ENCODE measurements at regions not wholly inside any gene's neighbourhood (a gene's known extent, or its start where the extent isn't known, plus 50 kb on each side); places are given as distances from the start of the nearest gene placed in this dataset.

DNA sequence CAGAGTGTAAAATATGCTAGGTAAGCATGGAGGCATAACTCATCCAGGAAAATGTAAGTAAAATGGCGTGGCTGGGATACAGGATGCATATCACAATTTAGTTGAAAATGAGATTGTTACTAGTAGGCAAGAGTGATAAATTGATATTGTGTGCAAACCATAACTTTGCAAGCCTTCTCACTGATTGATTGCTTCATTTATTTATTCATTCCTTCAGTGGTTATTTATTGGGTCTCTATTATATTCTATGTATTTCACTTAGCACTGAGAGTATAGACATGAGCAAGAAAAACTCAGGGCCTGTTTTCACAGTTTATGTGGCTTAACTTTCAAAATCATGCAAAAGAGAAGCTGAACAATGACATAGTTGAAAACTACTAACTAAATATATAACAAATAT is 241.0 kb upstream of the EYS start:
- no peak overlapping the region for H3K27ac ChIP-seq (ENCODE audit: low read length)
- H3K36me3 ChIP-seq (replicated peaks; ENCODE audit: low read depth, low read length): no peaks in the 10 kb centered on the region
- H2AFZ ChIP-seq (ENCODE audit: low read depth, low read length): no peak overlapping the region
- no peaks in the 10 kb centered on the region for H3K9me3 ChIP-seq (ENCODE audit: insufficient read depth, low read length)
- H3K4me3 ChIP-seq (ENCODE audit: low read length): no peak overlapping the region
- no peak for TF ChIP-seq CTCF (IDR thresholded peaks at IDR 0.05; ENCODE audit: low read depth, low read length)
- no peak for TF ChIP-seq EZH2phosphoT487 (IDR thresholded peaks at IDR 0.05; ENCODE audit: low read depth)
- no peak overlapping the region for H3K4me2 ChIP-seq (ENCODE audit: low read length)
- H4K20me1 ChIP-seq (ENCODE audit: insufficient read depth, low read length): no peaks in the 10 kb centered on the region
- H3K4me1 ChIP-seq (ENCODE audit: low read length): no peaks in the 10 kb centered on the region
- H3K27me3 ChIP-seq (ENCODE audit: low read depth, low read length): no peaks in the 10 kb centered on the region
- H3K9ac ChIP-seq (ENCODE audit: low read length): no peak overlapping the region
- H3K79me2 ChIP-seq (ENCODE audit: low read length): no peaks in the 10 kb centered on the region

- no peaks in the 10 kb centered on the region for H3K4me1 ChIP-seq (ENCODE audit: low read length)
- no peak overlapping the region for H3K27ac ChIP-seq (ENCODE audit: low read length)
- no peak overlapping the region for H3K9ac ChIP-seq (ENCODE audit: low read length)
- H3K4me2 ChIP-seq (ENCODE audit: low read length): no peak overlapping the region
- no peak overlapping the region for H3K4me3 ChIP-seq (ENCODE audit: low read length)
- H3K79me2 ChIP-seq (ENCODE audit: low read length): no peaks in the 10 kb centered on the region
- H3K27me3 ChIP-seq (ENCODE audit: low read depth, low read length): no peaks in the 10 kb centered on the region
- H2AFZ ChIP-seq (ENCODE audit: low read depth, low read length): no peak overlapping the region
- no peaks in the 10 kb centered on the region for H4K20me1 ChIP-seq (ENCODE audit: insufficient read depth, low read length)
- H3K9me3 ChIP-seq (ENCODE audit: insufficient read depth, low read length): 0 out of 2 replicates have a peak, but pooled peaks cover 8% of the 10 kb centered on the region
- H3K36me3 ChIP-seq (replicated peaks; ENCODE audit: low read depth, low read length): peaks cover 4% of the 10 kb centered on the region
- TF ChIP-seq EZH2phosphoT487 (IDR thresholded peaks at IDR 0.05; ENCODE audit: low read depth): no peak
- no peak for TF ChIP-seq CTCF (IDR thresholded peaks at IDR 0.05; ENCODE audit: low read depth, low read length)
These were observed 236.5 kb upstream of the EYS start for GRCh38 chr6:65943548-65943947.

DNA sequence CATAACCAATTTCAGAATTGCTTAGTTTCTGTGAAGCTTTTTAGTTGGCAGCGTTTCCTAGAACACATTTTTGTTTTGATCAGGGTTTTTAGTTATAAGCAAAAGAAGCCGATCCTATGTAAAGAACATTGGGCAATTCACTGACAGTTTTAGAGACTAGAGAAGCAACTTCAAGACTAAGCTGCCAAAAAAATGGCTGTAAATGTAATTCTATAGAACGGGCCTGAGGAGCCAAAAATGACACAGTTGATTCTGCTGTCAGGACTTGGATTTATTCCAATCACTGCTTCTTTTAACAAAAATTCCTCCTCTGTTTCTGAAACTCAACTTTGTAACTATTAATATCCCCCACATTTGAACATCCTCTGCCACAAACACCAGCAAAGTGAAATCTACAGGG is 236.0 kb upstream of the EYS start:
- Histone ChIP-seq H3K4me1 (ENCODE audit: low read length) (no peaks in the 10 kb centered on the region), H2AFZ (ENCODE audit: low read depth, low read length) (no peak overlapping the region), H3K36me3 (replicated peaks; ENCODE audit: low read depth, low read length) (peaks cover 4% of the 10 kb centered on the region), H3K27me3 (ENCODE audit: low read depth, low read length) (no peaks in the 10 kb centered on the region), H3K9me3 (ENCODE audit: insufficient read depth, low read length) (0 out of 2 replicates have a peak, but pooled peaks cover 8% of the 10 kb centered on the region), H4K20me1 (ENCODE audit: insufficient read depth, low read length) (no peaks in the 10 kb centered on the region), H3K27ac (ENCODE audit: low read length) (no peak overlapping the region), H3K9ac (ENCODE audit: low read length) (no peak overlapping the region), H3K4me3 (ENCODE audit: low read length) (no peak overlapping the region), H3K79me2 (ENCODE audit: low read length) (no peaks in the 10 kb centered on the region), H3K4me2 (ENCODE audit: low read length) (no peak overlapping the region)
- TF ChIP-seq CTCF (IDR thresholded peaks at IDR 0.05; ENCODE audit: low read depth, low read length) (no peak), EZH2phosphoT487 (IDR thresholded peaks at IDR 0.05; ENCODE audit: low read depth) (no peak)

DNA sequence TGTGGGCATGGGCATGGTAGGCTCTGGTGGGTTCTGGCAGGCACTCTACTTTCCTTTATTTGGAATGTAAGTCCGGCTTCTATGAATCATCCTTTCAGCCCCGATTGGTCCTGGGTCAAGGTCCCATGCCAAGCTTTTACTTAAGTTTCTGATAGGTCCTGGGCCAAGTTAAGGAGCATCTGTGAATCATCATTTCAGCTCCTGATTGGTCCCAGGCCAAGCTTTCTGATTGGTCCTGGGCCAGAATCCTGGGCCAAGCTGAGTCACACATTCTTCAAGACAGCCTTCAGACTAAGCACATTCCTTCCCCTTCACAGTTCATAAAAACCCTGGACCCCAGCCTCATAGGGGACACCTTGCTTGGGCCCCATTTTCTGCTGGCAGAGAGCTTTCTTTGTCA is 231.0 kb upstream of the EYS start:
- TF ChIP-seq EZH2phosphoT487 (IDR thresholded peaks at IDR 0.05; ENCODE audit: low read depth) (no peak), CTCF (IDR thresholded peaks at IDR 0.05; ENCODE audit: low read depth, low read length) (no peak)
- Histone ChIP-seq H3K9me3 (ENCODE audit: insufficient read depth, low read length) (peaks cover 16% of the 10 kb centered on the region; the same call in 1 of the 2 replicates), H4K20me1 (ENCODE audit: insufficient read depth, low read length) (no peaks in the 10 kb centered on the region), H3K27me3 (ENCODE audit: low read depth, low read length) (no peaks in the 10 kb centered on the region), H3K27ac (ENCODE audit: low read length) (no peak overlapping the region), H3K4me3 (ENCODE audit: low read length) (no peak overlapping the region), H3K4me2 (ENCODE audit: low read length) (no peak overlapping the region), H3K36me3 (replicated peaks; ENCODE audit: low read depth, low read length) (peaks cover 4% of the 10 kb centered on the region), H3K9ac (ENCODE audit: low read length) (no peak overlapping the region), H3K4me1 (ENCODE audit: low read length) (no peaks in the 10 kb centered on the region), H2AFZ (ENCODE audit: low read depth, low read length) (no peak overlapping the region), H3K79me2 (ENCODE audit: low read length) (no peaks in the 10 kb centered on the region)
